Right lung (tissue), 2 donors: ENCODE measurements at regions not wholly inside any gene's neighbourhood (a gene's known extent, or its start where the extent isn't known, plus 50 kb on each side); places are given as distances from the start of the nearest gene placed in this dataset.

Source experiments
- DNase-seq, 2 donors: peaks; one replicate each; pipeline ENCODE4 v3.0.0-alpha.2; 2013

DNA sequence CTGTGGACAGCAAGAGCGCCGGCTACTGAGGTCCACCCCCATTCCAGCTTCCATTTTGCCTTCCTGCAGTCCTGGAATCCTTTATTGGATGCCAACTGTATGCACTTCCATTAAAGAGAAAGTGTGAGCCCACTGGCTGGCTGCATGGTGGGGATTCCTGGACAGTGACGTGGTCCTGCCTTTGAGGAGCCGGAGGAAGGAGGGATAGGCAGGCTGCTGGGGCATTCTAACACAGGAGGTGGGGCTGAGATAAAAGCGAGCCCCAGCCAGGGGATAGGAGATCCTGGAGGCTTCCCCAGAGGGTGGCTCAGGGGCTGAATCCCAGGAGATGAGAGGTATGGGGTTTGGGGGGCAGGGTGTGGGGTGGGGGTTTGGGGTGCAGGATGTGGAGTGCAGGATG is 984.7 kb downstream of the BRD1 start:
- no peak for DNase-seq

DNA sequence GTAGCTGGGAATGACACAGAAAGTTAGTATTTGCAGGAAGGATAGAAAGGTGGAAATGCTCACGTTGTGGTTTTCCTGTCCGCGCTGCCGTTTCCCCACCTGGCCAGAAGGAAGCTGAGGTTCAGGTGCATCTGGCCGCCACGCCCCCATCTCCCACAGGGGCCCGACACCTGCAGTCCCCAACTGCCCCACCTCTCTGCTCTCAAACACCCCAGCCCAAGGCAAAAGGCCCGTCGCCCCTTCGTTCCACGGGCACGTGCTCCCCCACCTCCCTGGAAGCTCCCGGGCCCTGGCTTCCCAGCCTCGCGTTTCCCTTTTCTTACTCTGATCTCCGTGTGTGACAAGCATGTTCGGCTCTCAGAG is 985.1 kb downstream of the BRD1 start:
- DNase-seq = no peak

DNA sequence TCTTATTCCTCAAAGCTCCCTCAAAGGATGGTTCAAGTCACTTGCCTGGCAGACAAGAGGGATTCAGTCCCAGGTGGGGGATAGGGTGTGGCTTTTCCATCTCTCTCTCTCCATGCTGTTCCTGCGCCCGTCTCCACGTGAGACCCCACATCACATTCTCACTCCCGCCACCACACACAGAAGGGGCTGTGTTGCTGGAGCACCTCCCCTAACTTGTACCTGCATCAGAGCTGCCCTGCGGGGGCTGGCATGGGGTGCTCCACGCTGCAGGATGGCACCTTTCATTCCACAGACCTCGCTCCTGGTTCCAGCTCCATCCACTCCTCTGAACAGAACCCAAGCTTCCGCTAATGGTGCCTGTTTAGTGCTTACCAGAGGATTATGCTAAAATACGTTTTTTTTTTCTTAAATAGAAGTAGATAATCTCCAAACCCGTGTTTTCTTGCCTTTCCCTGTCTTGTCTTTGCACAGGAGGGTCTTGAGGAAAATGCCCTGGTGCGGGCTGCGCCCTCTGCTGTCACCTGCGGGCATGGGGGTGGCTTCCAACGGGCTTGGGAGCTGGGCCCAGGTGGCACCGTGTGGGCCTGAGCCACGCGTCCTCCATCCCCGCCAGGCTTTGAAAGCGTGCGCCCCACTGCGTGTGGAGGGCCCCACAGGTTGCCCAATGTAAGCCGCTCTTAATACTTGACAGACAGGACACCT is 985.6 kb downstream of the BRD1 start:
- DNase-seq = no peak

DNA sequence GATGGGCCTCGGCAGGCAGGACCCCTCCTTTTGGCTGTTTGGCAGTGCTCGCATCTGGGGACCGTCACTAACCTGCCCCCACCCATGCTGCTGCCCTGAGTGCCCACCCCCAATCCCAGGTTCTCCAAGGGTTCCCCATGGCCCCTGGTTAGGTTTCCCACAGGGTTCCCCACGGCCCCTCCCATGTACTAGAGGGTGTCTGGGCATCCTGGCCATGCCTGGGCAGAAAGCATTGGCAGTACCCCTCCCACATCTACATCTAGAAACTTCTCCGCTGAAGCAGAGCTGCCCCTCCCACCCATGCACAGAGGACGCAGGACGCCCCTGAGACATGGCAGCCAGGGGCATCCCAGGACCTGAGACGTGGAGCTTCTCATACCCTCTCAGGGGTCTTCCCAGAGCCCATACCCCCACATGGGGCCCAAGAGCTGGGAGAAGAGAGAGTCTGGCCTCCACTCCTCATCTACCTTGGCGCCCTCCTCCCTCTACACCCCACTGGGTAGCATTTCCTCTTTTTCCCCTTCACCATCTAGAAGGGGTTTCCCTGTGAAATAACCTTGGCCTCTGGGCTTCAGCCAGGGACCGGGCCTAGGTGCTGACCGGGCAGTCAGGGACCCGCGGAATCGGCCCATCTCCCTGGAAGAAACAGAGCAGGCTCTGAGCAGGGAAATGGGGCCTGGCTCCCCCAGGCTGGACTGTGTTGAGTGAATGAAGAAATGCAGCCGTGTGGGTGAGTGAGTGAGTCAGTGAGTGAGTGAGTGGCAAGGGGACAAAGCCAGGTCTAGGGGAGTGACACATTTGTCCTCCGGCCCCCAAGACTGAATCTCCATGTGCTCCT is 987.3 kb downstream of the BRD1 start:
- no peak for DNase-seq

DNA sequence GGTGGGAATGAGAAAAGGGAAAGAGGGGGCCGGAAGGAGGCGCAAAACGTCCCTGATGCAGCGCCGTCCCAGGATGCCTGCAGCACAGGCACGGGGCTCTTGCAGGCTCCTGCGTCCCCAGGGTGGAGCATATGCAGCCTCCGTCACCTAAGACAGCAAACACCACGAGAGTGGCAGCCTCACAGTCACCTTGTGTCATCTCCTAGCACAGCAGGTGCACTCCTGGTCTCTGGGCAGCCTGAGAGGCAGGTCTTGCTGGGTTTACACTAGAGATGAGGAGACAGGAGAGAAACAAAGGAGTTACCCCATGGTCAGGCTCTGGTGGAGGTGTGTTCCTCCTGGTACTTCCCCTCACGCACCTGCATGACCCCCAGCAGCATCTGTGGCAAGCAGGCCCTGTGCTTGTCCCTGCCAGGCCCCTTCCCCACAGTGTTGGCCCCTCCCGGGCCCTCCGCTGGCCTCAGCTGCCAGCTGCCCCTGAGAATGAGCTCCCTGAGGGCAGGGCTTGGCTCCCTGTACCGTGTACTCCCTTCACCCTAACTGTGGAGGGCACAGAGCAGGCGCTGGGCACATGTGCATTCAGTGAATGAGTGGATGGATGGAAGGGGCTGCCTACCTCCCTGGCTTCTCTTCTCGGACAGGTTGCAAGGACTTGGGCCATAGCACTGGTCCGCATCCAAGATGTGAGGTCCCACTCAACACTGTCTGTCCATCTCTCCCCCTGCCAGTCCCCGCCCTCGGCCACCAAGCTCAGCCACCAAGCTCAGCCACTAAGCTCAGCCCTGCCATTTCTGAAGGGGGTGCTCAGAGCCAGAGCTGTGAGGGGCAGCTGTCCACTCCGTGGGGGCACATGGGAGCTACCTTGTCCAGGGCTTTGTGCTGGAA is 988.6 kb downstream of the BRD1 start:
- DNase-seq = no peak

DNA sequence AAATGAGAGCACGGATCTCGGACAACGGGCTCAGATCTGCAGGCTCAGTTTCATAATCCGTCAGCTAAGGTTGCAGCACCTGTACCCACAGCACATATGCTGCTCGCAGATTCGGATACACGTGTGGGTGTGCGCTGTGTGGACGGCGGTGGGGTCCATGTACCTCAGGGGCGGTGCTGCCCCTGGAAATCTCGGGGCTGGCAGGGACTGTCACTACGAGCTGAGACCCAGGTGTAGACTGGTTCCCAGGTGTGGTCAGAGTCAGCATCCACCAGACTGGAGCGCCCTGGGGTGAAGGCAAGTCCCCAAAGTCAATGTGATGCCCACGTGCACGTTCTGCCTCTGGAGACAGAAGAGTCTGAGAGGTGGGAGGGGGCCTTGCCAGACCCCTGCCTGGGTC is 989.3 kb downstream of the BRD1 start:
- DNase-seq = no peak

DNA sequence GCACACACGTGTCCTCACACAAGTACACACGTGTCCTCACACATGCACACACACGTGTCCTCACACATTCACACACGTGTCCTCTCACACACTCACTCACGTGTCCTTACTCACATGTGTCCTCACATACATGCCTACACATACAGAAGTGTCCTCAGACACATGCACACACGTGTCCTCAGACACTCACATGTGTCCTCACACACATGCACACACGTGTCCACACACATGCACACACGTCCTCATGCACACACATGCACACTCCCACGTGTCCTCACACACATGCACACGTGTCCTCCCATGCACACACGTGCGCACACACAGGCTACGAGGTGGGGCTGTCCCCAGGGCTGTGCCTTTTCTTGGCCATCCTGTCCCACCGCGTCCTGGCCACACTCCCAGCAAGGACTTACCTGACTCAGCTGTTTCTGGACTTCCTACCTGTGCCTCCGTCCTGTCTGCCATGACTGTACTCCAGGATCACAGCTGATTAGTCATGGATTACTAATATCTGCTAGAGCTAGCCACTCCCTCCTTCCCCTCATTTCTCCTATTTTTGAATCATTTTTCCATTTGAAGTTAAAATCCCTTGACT is 990.2 kb downstream of the BRD1 start:
- no peak for DNase-seq

DNA sequence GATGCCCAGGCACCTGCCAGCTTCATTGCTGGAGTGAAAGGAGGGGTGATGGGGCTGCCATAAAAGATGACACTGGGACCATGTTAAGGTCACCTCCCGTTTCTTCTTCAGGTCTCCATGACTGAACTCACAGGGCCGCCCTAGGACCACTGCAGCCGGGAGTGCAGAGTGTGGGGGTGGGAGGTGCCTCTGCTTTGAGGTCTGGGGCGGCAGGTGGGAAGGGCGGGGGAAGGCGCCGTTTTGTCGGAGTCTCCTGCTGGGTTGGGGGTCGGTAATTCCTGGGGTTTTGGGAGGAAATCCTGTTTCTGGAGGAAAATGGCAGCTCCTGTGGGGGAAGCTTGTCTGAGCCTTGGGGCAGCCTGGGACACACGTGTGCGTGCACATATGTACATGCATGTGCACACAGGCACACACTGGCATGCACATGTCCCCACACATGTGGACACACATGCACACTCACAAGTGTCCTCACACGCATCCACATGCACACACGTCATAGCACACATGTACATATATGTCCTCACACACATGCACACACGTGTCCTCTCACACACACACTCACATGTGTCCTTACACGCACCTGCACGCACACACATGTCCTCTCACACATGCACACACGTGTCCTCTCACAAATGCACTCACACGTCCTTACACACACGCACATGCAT is 990.9 kb downstream of the BRD1 start:
- no peak for DNase-seq

DNA sequence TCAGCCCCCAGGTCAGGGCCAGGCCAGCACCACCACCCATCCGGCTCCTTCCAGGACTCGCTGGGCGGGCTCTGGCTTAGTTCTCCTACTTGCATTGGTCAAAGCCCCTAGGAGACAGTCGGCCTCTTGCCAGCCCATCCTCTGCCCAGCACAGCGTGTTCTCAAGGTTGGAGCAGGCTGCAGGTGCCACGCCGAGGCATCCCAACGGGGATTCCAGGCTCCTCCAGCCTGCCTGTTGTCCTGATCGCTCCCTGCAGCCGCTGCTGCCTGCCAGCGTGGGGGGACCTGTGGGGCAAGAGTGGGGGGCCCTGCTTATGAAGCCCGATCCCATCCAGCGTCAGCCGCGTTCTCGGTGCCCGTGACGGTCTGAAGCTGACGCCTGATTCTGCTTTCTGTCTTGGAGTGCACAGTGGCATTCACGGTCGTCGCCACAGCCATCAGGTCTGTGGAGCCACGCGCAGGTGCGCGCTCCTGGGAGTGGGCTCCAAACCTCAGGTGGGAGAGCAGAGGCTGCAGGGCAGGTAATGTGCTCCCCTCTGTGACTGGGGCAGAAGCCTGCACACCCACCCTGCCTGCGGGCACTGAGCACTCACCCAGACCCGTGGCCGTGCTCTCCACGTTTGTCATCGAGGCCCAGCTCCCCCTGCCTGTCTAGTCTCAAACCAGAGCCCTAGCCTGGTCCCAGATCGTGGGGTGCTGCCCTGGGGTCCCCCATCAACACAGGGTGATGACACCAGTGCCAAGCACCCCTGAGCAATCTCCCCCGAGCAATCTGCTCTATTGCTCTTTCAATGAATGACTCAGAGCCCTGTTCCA is 991.6 kb downstream of the BRD1 start:
- DNase-seq = no peak

DNA sequence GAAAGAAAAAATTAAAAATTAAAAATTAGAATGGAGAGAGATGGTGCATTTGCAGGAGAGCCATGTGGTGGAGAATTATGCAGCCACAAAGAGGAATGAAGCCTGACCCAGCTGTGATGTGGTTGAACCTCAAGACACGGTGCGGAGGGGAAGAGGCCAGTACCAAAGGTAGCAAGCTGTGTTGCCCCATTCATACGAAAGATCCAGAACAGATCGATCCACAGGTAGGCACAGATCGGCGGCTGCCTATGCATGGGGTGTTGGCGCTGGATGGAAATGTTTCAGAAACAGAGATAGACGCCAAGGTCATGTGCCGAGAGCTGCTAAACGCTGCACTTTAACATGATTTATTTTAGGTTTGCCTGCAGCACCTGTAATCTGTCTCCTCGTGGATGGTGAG is 992.3 kb downstream of the BRD1 start:
- no peak for DNase-seq

DNA sequence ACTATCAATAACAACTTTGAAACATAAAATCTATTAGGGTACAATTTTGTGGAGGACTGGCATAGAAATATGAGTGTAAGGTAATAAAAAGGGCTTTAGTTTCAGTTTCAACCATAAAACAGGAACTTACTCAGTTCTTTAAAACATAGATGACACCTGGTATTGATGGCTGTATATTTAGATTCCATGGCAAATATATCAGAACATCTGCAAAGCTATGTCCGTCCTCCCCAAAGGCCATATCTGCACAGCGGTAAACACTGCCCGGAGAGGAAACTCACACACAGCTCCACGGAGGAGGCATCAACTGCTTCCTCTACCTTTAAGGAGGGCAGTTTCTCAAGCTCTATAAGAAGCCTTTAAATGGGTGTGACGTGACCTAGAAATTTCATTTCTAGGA is 993.3 kb downstream of the BRD1 start:
- no peak for DNase-seq

DNA sequence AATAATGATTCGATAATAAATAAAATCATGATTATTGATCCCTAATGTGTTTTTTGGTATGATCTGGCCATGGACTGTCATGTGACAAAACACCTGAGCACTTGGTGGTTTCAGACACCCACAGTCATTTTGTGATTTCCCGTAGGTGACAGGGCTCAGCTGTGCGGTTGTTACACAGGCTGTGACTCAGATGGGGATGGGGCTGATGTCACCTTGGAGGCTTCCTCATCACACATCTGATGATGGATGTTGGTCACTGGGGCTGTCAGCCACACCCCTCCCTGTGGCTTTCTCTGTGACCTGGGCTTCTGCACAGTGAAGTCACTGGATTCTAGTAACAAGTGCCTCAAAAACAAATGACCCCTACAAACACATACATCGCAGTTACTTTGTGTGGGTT is 995.1 kb downstream of the BRD1 start:
- DNase-seq = no peak

DNA sequence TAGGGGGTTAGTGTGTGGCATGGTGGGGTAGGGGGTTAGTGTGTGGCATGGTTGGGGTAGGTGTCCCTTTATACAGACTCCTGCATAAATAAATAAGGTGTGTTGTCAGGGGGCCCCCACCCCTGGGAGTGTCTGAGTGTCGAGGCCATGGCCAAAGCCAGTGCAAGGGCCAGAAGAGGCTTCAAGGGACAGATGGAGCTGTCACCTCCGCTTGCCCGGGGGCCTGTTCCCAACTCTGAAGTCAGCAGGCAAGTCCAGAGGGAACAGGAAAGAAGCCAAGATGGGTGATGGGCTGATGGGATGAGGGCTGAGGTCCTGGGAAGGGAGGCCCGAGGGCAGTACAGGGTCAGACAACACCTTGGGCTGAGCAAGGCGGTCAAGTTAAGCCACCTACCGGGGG is 997.8 kb downstream of the BRD1 start:
- no peak for DNase-seq

DNA sequence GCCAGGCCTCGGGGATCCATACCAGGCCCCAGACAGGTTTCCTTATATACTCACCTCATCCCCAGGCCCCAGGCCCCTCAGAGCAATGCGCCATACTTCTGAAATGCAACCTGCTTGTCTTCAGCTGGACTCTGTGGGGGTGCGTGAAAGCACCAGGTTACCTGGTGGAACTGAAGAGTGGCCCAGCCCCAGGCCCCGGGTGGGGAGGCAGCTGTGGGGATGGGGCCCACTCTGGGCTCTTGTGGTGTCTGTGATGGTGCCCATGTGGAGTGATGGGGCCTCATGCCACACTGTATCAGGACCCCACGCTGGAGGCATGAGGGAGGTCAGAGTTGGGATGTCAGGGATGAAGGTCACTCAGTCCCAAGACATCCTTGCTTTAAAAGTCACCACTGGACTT is 999.0 kb downstream of the BRD1 start:
- DNase-seq = no peak

DNA sequence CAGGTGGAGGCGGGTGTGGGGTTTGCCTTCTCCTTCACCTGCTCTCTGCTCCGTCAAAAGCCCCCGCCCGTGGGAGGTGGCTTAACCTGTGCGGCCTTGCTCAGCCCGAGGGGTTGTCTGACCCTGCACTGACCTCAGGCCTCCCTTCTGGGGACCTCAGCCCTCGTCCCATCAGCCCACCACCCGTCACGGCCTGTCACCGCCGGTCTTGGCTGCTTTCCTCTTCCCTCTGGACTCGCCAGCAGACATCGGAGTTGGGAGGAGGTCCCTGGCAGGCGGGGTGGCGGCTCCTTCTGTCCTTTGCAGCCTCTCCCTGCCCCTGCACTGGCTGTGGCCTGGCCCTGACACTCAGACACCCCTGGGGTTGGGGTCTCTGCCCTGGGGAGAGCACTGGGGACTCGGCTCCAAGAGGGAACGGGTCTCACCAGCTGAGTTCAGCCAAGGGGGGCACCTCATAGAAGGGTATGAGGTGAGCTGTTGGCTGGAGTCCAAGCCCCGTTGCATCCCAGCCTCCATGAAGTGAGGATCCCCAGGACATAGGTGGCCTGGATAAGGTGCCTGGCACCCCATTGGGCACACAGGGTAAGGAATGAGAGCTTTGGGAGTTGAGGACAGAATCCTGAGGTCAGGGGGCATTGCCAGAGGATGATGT is 999.6 kb downstream of the BRD1 start:
- DNase-seq = no peak

DNA sequence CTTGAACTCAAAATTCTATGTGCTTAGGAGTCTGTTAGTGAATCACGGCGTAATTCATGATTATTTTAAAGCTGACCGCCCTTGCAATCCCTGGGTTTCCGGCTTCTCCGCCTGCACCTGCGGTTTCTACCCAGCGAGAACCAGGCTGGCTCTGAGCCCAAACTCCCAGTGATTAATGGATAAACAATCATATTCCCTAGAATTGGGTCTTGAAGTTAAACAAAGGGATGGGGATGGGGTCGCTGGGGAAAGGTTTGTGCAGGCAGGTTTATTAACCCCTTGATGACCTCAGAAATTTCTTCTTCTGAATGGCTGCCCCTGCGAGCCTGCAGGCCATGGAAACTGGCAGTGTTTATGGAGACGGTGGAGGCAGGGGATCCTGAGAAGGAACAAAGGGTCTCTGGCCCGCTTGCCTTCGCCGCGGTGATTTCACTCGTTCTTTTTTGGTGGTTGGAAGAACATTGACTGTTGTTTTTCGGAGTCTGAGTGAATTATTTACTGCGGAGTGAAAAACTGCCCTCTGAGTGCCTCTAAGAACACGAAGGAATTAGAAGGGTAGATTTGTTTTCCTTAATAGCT is 1000.3 kb downstream of the BRD1 start:
- no peak for DNase-seq

DNA sequence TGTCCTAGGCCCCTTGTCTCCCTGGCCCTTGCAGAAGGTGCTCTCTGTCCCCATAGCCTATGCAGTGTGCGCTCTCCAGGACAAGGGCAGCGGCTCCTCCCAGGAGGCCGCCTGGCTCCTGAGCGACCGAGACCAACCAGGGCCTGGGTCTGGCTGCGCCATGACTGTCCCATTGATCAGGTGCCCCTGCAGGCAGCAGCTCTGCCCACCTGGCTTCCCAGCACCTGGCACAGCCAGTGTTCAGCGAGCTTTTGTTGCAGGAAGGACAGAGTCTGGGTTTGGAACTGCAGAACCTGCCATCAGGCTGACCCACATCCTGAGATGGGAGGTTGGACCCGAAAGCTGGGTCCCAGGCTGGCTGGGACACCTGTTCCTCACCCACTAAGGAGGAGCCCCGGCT is 1001.1 kb downstream of the BRD1 start:
- no peak for DNase-seq

DNA sequence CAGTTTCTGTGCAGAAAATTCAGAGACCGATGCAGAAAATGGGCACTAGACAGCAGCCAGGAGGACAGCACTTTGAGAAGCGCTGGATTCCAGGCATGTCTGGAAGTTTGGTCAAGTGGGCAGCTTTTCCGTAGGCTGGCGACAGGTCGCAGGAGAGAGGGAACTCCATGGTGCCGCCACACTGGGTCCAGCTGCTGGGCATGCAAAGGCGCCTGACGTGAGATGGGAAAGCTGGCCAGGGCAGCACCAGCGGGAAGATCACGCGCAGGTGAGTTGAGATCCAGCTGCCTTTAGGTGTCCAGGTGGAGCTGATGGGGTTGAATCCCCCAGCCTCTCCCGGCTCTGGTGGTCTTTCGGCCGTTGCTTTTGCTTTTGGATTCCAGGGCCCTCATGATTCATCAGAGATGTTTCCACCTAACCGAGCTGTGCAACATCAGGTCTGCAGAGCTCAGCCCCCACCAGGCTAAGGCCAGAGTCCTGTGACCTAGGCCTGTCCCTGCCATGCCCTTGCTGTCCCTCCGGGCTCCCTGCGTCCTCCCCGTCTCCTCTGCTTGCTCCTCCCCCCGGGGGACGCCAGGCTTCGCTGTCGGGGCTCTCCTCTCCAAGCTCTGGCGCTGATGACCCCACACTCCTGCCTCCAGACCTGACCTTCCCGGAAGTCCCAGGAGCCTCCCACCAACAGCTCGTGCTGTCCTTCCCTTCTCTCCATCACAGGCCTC is 1001.7 kb downstream of the BRD1 start:
- DNase-seq = no peak
